Liver (tissue), 3 donors: ENCODE measurements at regions not wholly inside any gene's neighbourhood (a gene's known extent, or its start where the extent isn't known, plus 50 kb on each side); places are given as distances from the start of the nearest gene placed in this dataset.

Source experiments
- EGR1 ChIP-seq, 2 donors: IDR thresholded peaks; 2 replicates each; pipeline ENCODE4 v1.6.1; 2016 to 2018; ENCODE audit warnings: antibody characterized with exemption in 2 of 2, low read depth in 2 of 2
- FOXA1 ChIP-seq: IDR thresholded peaks from 2 replicates; pipeline ENCODE4 v1.6.1; 2016; ENCODE audit warnings: antibody characterized with exemption
- GABPA ChIP-seq, 2 donors: IDR thresholded peaks in 1 of 2; conservative IDR thresholded peaks in 1 of 2; 2 replicates each; pipeline ENCODE4 v1.6.1; 2016; ENCODE audit warnings: antibody characterized with exemption in 2 of 2, mild to moderate bottlenecking in 1 of 2, moderate library complexity in 1 of 2
- NR2F2 ChIP-seq: IDR thresholded peaks from 2 replicates; pipeline ENCODE4 v1.6.1; 2016; ENCODE audit warnings: antibody characterized with exemption
- RAD21 ChIP-seq, 2 donors: IDR thresholded peaks; 2 replicates each; pipeline ENCODE4 v1.6.1; 2016; ENCODE audit warnings: antibody characterized with exemption in 2 of 2, mild to moderate bottlenecking in 2 of 2
- RXRA ChIP-seq, 2 donors: IDR thresholded peaks; 2 replicates each; pipeline ENCODE4 v1.6.1; 2017 to 2018; ENCODE audit warnings: antibody characterized with exemption in 2 of 2, mild to moderate bottlenecking in 1 of 2
- TF ChIP-seq, protein P1 (sequence below): fragments of 150-350 bp; IDR thresholded peaks from 2 replicates; pipeline ENCODE4 v1.5.1; 2017; ENCODE audit warnings: improper control_type of control experiment, low read depth, low read length; ENCODE audit not compliant: missing input control
- TF ChIP-seq, protein P2 (sequence below): IDR thresholded peaks from 2 replicates; pipeline ENCODE4 v1.6.1; 2016; ENCODE audit warnings: antibody characterized with exemption
- donor health status: healthy.
- donor health status: healthy.

DNA sequence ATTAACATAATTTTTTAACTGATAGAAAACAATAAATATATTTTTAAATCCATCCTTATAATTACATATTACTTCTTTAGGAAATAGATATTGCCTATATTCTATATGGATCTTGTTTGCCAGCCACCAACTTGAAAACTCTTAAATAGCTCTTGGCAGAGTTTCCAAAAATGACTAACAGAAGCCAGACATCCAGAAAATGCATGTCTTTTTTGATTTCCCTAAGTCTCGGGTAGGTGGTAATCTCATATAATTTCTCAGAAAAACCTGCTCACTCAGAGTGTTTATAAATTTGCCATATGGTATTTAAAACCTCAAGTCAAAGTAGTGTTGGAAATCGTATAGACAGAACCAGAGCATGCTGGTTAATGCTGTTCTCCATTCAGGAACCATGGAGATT is 360.4 kb upstream of the FOXG1 start:
- TF ChIP-seq, protein P1, sequence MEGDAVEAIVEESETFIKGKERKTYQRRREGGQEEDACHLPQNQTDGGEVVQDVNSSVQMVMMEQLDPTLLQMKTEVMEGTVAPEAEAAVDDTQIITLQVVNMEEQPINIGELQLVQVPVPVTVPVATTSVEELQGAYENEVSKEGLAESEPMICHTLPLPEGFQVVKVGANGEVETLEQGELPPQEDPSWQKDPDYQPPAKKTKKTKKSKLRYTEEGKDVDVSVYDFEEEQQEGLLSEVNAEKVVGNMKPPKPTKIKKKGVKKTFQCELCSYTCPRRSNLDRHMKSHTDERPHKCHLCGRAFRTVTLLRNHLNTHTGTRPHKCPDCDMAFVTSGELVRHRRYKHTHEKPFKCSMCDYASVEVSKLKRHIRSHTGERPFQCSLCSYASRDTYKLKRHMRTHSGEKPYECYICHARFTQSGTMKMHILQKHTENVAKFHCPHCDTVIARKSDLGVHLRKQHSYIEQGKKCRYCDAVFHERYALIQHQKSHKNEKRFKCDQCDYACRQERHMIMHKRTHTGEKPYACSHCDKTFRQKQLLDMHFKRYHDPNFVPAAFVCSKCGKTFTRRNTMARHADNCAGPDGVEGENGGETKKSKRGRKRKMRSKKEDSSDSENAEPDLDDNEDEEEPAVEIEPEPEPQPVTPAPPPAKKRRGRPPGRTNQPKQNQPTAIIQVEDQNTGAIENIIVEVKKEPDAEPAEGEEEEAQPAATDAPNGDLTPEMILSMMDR, result no peak
- TF ChIP-seq NR2F2 (no peak), RAD21 (IDR thresholded peaks at IDR 0.05) (no peak), RXRA (IDR thresholded peaks at IDR 0.05) (no peak), GABPA (IDR thresholded peaks at IDR 0.05 in 1 of 2, conservative IDR thresholded peaks at IDR 0.05 in 1 of 2) (no peak), FOXA1 (no peak), EGR1 (IDR thresholded peaks at IDR 0.05; ENCODE audit: low read depth in 2 of 2) (no peak)
- TF ChIP-seq, protein P2, sequence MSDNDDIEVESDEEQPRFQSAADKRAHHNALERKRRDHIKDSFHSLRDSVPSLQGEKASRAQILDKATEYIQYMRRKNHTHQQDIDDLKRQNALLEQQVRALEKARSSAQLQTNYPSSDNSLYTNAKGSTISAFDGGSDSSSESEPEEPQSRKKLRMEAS, result no peak
